ENCODE measurements at regions not wholly inside any gene's neighbourhood (a gene's known extent, or its start where the extent isn't known, plus 50 kb on each side); places are given as distances from the start of the nearest gene placed in this dataset.
A peak's percentile ranks its signal among the peaks of the same experiment; 100 is the strongest.

- no peak overlapping the region for H3K4me3 ChIP-seq
- no peak for DNase-seq
- H3K36me3 ChIP-seq, result no peaks in the 10 kb centered on the region
- ATAC-seq, result no peak
- no peaks in the 10 kb centered on the region for H3K9me3 ChIP-seq
- H3K27ac ChIP-seq, result no peak overlapping the region
- no peak for TF ChIP-seq CTCF (IDR thresholded peaks at IDR 0.05)
- no peaks in the 10 kb centered on the region for H3K27me3 ChIP-seq
- no peaks in the 10 kb centered on the region for H3K4me1 ChIP-seq
- intact Hi-C loops (cut with DNase I), result no loop called here
These were observed 90.9 kb downstream of the HS1BP3 start for GRCh38 chr2:20560011-20560410.

- no peaks in the 10 kb centered on the region for H3K36me3 ChIP-seq
- H3K27ac ChIP-seq, result no peak overlapping the region
- TF ChIP-seq CTCF (IDR thresholded peaks at IDR 0.05), result no peak
- H3K27me3 ChIP-seq, result no peaks in the 10 kb centered on the region
- ATAC-seq, result no peak
- H3K9me3 ChIP-seq, result no peaks in the 10 kb centered on the region
- H3K4me1 ChIP-seq, result no peaks in the 10 kb centered on the region
- no peak overlapping the region for H3K4me3 ChIP-seq
- no peak for DNase-seq
- intact Hi-C loops (cut with DNase I), result no loop called here
These were observed 89.8 kb downstream of the HS1BP3 start for GRCh38 chr2:20560891-20561636.

- intact Hi-C loops (cut with DNase I), result no loop called here
- DNase-seq (peak; percentile 16), ATAC-seq (no peak)
- no peaks in the 10 kb centered on the region for H3K4me1 ChIP-seq
- H3K9me3 ChIP-seq, result no peaks in the 10 kb centered on the region
- H3K27me3 ChIP-seq, result no peaks in the 10 kb centered on the region
- H3K4me3 ChIP-seq, result no peak overlapping the region
- no peak for TF ChIP-seq CTCF (IDR thresholded peaks at IDR 0.05)
- no peaks in the 10 kb centered on the region for H3K36me3 ChIP-seq
- H3K27ac ChIP-seq, result no peak overlapping the region
These were observed 89.1 kb downstream of the HS1BP3 start for GRCh38 chr2:20561637-20562454.

- no peak overlapping the region for H3K27ac ChIP-seq
- H3K36me3 ChIP-seq, result no peaks in the 10 kb centered on the region
- TF ChIP-seq CTCF (IDR thresholded peaks at IDR 0.05), result peak; percentile 18
- no peak for ATAC-seq
- intact Hi-C loops (cut with DNase I), result no loop called here
- no peaks in the 10 kb centered on the region for H3K4me1 ChIP-seq
- no peaks in the 10 kb centered on the region for H3K9me3 ChIP-seq
- no peak overlapping the region for H3K4me3 ChIP-seq
- H3K27me3 ChIP-seq, result no peaks in the 10 kb centered on the region
- peak; percentile 37 for DNase-seq
These were observed 88.2 kb downstream of the HS1BP3 start for GRCh38 chr2:20562540-20563225.

GRCh38 chr2:20563251-20563650 is 87.6 kb downstream of the HS1BP3 start:
- Histone ChIP-seq H3K9me3 (no peaks in the 10 kb centered on the region), H3K36me3 (no peaks in the 10 kb centered on the region), H3K27me3 (no peaks in the 10 kb centered on the region), H3K4me3 (no peak overlapping the region), H3K27ac (no peak overlapping the region), H3K4me1 (no peaks in the 10 kb centered on the region)
- DNase-seq, result peak; percentile 46
- TF ChIP-seq CTCF (IDR thresholded peaks at IDR 0.05), result no peak
- intact Hi-C loops (cut with DNase I), result no loop called here
- no peak for ATAC-seq
